Activated T-helper 1 cell treated with anti-CD3 and anti-CD28 coated beads, Interleukin-12 subunit alpha, Interleukin-12 subunit beta, Interleukin-2, Interleukin-4 antibody, amounts not matched to agents 30 ng/mL and 10 ng/mL and 1 ng/mL, durations not matched to agents 14 hours and 24 hours and 36 hours (primary cell): ENCODE measurements at regions not wholly inside any gene's neighbourhood (a gene's known extent, or its start where the extent isn't known, plus 50 kb on each side); places are given as distances from the start of the nearest gene placed in this dataset.
A peak's percentile ranks its signal among the peaks of the same experiment; 100 is the strongest.

ENCODE experiments used
- DNase-seq: peaks from one replicate; pipeline ENCODE4 v3.0.0; 2021; ENCODE audit warnings: low spot score
- H3K27ac Mint-ChIP-seq: one replicate; pipeline ENCODE4 v1.8.0; 2021; ENCODE audit warnings: mild to moderate bottlenecking, mixed read lengths
- H3K27me3 Mint-ChIP-seq: one replicate; pipeline ENCODE4 v1.8.0; 2022; ENCODE audit warnings: mild to moderate bottlenecking, moderate library complexity, mixed read lengths; ENCODE audit not compliant: insufficient read depth
- H3K36me3 Mint-ChIP-seq: one replicate; pipeline ENCODE4 v1.8.0; 2021; ENCODE audit warnings: low read depth, mixed read lengths
- H3K4me1 Mint-ChIP-seq: one replicate; pipeline ENCODE4 v1.8.0; 2021; ENCODE audit warnings: low read depth, mixed read lengths
- H3K4me3 Mint-ChIP-seq: one replicate; pipeline ENCODE4 v1.8.0; 2021; ENCODE audit warnings: mild to moderate bottlenecking, moderate library complexity, mixed read lengths
- H3K9me3 Mint-ChIP-seq: one replicate; pipeline ENCODE4 v1.8.0; 2021; ENCODE audit warnings: mixed read lengths
- intact Hi-C: fragments of 100-400 bp; cut with micrococcal nuclease; formaldehyde crosslinking; loops from one replicate; pipeline ENCODE4 v1.15.1; 2024

- no peaks in the 10 kb centered on the region for H3K4me1 Mint-ChIP-seq
- H3K4me3 Mint-ChIP-seq = no peak overlapping the region
- intact Hi-C loops = no loop called here
- H3K27me3 Mint-ChIP-seq = peaks cover 15% of the 10 kb centered on the region
- H3K9me3 Mint-ChIP-seq = peaks cover 3% of the 10 kb centered on the region
- no peak overlapping the region for H3K27ac Mint-ChIP-seq
- DNase-seq = no peak
- H3K36me3 Mint-ChIP-seq = no peaks in the 10 kb centered on the region
These were observed 154.8 kb downstream of the INSIG2 start for GRCh38 chr2:118243031-118243430.

GRCh38 chr2:118242216-118242615, 153.9 kb downstream of the INSIG2 start:
- H3K4me1 Mint-ChIP-seq = no peaks in the 10 kb centered on the region
- peaks cover 3% of the 10 kb centered on the region for H3K9me3 Mint-ChIP-seq
- intact Hi-C loops = no loop called here
- H3K27me3 Mint-ChIP-seq = peaks cover 12% of the 10 kb centered on the region
- no peak overlapping the region for H3K4me3 Mint-ChIP-seq
- no peaks in the 10 kb centered on the region for H3K36me3 Mint-ChIP-seq
- no peak for DNase-seq
- no peak overlapping the region for H3K27ac Mint-ChIP-seq

GRCh38 chr2:118241128-118241527, 152.9 kb downstream of the INSIG2 start:
- Mint-ChIP-seq H3K36me3 (no peaks in the 10 kb centered on the region), H3K27me3 (peaks cover 10% of the 10 kb centered on the region), H3K4me1 (no peaks in the 10 kb centered on the region), H3K9me3 (peaks cover 8% of the 10 kb centered on the region), H3K4me3 (no peak overlapping the region), H3K27ac (no peak overlapping the region)
- DNase-seq = no peak
- intact Hi-C loops = no loop called here

- DNase-seq = no peak
- Mint-ChIP-seq H3K4me3 (no peak overlapping the region), H3K4me1 (no peaks in the 10 kb centered on the region), H3K9me3 (peaks cover 8% of the 10 kb centered on the region), H3K27me3 (peaks cover 9% of the 10 kb centered on the region), H3K27ac (no peak overlapping the region), H3K36me3 (no peaks in the 10 kb centered on the region)
- intact Hi-C loops = no loop called here
These were observed 152.0 kb downstream of the INSIG2 start for GRCh38 chr2:118240276-118240675.

GRCh38 chr2:118239284-118239683, 151.0 kb downstream of the INSIG2 start:
- no peak overlapping the region for H3K4me3 Mint-ChIP-seq
- H3K9me3 Mint-ChIP-seq = peaks cover 8% of the 10 kb centered on the region
- no peaks in the 10 kb centered on the region for H3K4me1 Mint-ChIP-seq
- peaks cover 9% of the 10 kb centered on the region for H3K27me3 Mint-ChIP-seq
- no peaks in the 10 kb centered on the region for H3K36me3 Mint-ChIP-seq
- DNase-seq = no peak
- intact Hi-C loops = no loop called here
- H3K27ac Mint-ChIP-seq = no peak overlapping the region

- intact Hi-C loops = no loop called here
- DNase-seq = no peak
- H3K36me3 Mint-ChIP-seq = no peaks in the 10 kb centered on the region
- H3K4me3 Mint-ChIP-seq = no peak overlapping the region
- H3K4me1 Mint-ChIP-seq = no peaks in the 10 kb centered on the region
- peaks cover 11% of the 10 kb centered on the region for H3K27me3 Mint-ChIP-seq
- H3K9me3 Mint-ChIP-seq = peaks cover 8% of the 10 kb centered on the region
- H3K27ac Mint-ChIP-seq = no peak overlapping the region
These were observed 149.2 kb downstream of the INSIG2 start for GRCh38 chr2:118237451-118237850.

GRCh38 chr2:118232796-118233195, 144.5 kb downstream of the INSIG2 start:
- H3K4me3 Mint-ChIP-seq = no peak overlapping the region
- no peak for DNase-seq
- peaks cover 16% of the 10 kb centered on the region for H3K27me3 Mint-ChIP-seq
- peaks cover 4% of the 10 kb centered on the region for H3K9me3 Mint-ChIP-seq
- no peak overlapping the region for H3K27ac Mint-ChIP-seq
- intact Hi-C loops = no loop called here
- H3K36me3 Mint-ChIP-seq = no peaks in the 10 kb centered on the region
- H3K4me1 Mint-ChIP-seq = no peaks in the 10 kb centered on the region

GRCh38 chr2:118232391-118232790, 144.1 kb downstream of the INSIG2 start:
- Mint-ChIP-seq H3K27ac (no peak overlapping the region), H3K4me3 (no peak overlapping the region), H3K36me3 (no peaks in the 10 kb centered on the region), H3K4me1 (no peaks in the 10 kb centered on the region), H3K9me3 (peaks cover 4% of the 10 kb centered on the region), H3K27me3 (peaks cover 18% of the 10 kb centered on the region)
- DNase-seq = no peak
- intact Hi-C loops = no loop called here

GRCh38 chr2:118231759-118232158, 143.5 kb downstream of the INSIG2 start:
- Mint-ChIP-seq H3K27me3 (peaks cover 19% of the 10 kb centered on the region), H3K36me3 (no peaks in the 10 kb centered on the region), H3K9me3 (peaks cover 2% of the 10 kb centered on the region), H3K27ac (no peak overlapping the region), H3K4me1 (no peaks in the 10 kb centered on the region), H3K4me3 (no peak overlapping the region)
- no peak for DNase-seq
- intact Hi-C loops = no loop called here

- intact Hi-C loops = loop anchor here (10.0 kb wide), 1 partner anchor 413 kb away; the partner anchor contains the start of gene DDX18
- Mint-ChIP-seq H3K27me3 (peaks cover 42% of the 10 kb centered on the region), H3K4me1 (peaks cover 25% of the 10 kb centered on the region), H3K4me3 (no peak overlapping the region), H3K9me3 (no peaks in the 10 kb centered on the region), H3K36me3 (no peaks in the 10 kb centered on the region), H3K27ac (no peak overlapping the region)
- DNase-seq = no peak
These were observed 139.6 kb downstream of the INSIG2 start for GRCh38 chr2:118227698-118228508.

- DNase-seq = no peak
- no peak overlapping the region for H3K27ac Mint-ChIP-seq
- H3K4me3 Mint-ChIP-seq = peak overlapping the region; percentile 67
- no peaks in the 10 kb centered on the region for H3K9me3 Mint-ChIP-seq
- intact Hi-C loops = loop anchor here (10.0 kb wide), 1 partner anchor 411 kb away; the partner anchor contains the start of gene DDX18
- peaks cover 51% of the 10 kb centered on the region for H3K27me3 Mint-ChIP-seq
- H3K36me3 Mint-ChIP-seq = no peaks in the 10 kb centered on the region
- H3K4me1 Mint-ChIP-seq = peaks cover 40% of the 10 kb centered on the region
These were observed 137.4 kb downstream of the INSIG2 start for GRCh38 chr2:118225666-118226065.

- peak overlapping the region; percentile 11 for H3K27ac Mint-ChIP-seq
- no peaks in the 10 kb centered on the region for H3K9me3 Mint-ChIP-seq
- intact Hi-C loops = loop anchor here (1.0 to 10.0 kb wide), 2 partner anchors 137 to 410 kb away; partner anchors contain the start of genes DDX18 and INSIG2
- peaks cover 48% of the 10 kb centered on the region for H3K27me3 Mint-ChIP-seq
- peaks cover 40% of the 10 kb centered on the region for H3K4me1 Mint-ChIP-seq
- H3K4me3 Mint-ChIP-seq = peak overlapping the region; percentile 67
- DNase-seq = no peak
- H3K36me3 Mint-ChIP-seq = no peaks in the 10 kb centered on the region
These were observed 136.6 kb downstream of the INSIG2 start for GRCh38 chr2:118224895-118225311.

- Mint-ChIP-seq H3K4me1 (peaks cover 40% of the 10 kb centered on the region), H3K4me3 (peak overlapping the region; percentile 84), H3K9me3 (no peaks in the 10 kb centered on the region), H3K27ac (peak overlapping the region; percentile 24), H3K27me3 (peaks cover 52% of the 10 kb centered on the region), H3K36me3 (no peaks in the 10 kb centered on the region)
- intact Hi-C loops = loop anchor here (1.0 to 10.0 kb wide), 3 partner anchors 136 to 951 kb away; partner anchors contain the start of genes DDX18 and INSIG2
- DNase-seq = peak; percentile 16
These were observed 136.0 kb downstream of the INSIG2 start for GRCh38 chr2:118223992-118224894.
